EL (cell line): ENCODE measurements at regions not wholly inside any gene's neighbourhood (a gene's known extent, or its start where the extent isn't known, plus 50 kb on each side); places are given as distances from the start of the nearest gene placed in this dataset.
"Not testable (repeated sequence)": the region's sequence is repeated elsewhere in the genome, so short reads cannot be mapped to it uniquely, and the experiment has no call there.

Experiments
- DNase-seq: peaks from one replicate; pipeline ENCODE4 v3.0.0-alpha.2; 2016

DNA sequence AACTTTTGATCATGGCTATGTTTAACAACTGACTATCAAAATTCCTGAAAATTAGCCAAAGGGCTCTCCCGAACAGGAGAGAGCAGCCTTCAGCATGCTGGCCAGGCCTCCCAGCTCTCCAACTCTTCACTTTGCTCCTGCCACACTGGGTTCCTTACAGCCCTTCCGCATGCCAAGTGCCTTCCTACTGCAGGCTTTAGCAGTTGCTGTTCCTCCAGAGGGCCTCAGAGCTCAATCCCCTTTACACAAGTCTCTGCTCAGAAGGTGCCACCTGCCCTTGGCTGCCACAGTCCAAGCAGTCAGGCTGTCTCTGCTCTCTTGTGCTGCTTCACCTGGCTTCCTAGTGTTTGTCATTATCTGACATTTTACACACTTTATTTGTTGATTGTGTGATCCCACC lies 553.1 kb upstream of the PPP2R3A start:
- no peak for DNase-seq

DNA sequence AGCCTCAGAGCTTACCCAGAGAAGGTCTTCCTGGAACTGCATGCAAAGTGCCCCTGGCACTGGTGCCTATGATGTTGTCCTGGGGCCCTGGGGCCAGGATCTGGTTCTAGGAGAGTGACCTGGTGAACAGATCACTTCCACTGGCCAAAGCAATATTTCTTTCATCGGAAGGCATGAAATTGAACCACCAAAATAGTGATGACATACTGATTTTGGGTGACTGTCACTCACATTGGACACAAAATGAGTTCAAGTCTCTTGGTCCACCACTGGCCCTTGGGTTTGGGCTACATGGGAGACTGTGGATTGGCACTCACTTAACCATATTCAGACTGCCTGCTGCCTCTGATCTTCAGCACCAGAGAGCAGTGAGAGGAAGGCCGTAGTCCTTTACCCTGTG lies 549.3 kb upstream of the PPP2R3A start:
- DNase-seq, result no peak

DNA sequence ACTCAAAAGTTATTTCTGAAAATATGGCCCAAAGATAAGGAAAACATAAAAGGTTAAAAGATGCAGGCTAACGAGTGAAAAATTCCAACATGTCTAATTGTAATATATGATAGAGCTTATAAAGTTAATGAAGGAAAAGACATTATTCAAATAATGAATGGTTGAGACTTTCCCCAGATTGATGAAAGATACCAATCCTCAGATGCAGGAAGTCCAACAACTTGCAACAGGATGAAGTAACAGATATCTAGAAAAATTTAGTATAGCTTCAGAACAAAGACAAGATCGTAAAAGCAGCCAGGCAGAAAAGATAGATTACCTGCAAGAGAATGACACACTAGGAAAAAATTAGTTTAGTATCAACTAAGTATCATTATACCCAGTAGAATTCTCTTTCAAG lies 546.4 kb upstream of the PPP2R3A start:
- DNase-seq, result no peak

DNA sequence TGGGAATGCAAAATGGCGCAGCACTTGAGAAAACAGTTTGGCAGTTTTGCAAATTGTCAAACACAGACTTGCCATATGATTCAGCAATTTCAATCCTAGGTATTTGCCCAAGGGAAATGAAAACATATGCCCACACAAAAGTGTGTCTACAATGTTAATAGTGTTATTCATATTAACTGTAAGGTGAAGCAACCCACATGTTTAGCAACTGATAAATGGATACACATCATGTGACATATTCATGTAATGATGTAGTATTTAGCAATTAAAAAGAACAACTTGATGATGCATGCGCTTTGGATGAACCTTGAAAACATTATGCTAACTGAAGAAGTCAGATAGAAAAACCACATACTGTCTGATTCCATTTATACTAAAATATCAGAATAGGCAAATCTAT lies 539.0 kb upstream of the PPP2R3A start:
- DNase-seq, result no peak

DNA sequence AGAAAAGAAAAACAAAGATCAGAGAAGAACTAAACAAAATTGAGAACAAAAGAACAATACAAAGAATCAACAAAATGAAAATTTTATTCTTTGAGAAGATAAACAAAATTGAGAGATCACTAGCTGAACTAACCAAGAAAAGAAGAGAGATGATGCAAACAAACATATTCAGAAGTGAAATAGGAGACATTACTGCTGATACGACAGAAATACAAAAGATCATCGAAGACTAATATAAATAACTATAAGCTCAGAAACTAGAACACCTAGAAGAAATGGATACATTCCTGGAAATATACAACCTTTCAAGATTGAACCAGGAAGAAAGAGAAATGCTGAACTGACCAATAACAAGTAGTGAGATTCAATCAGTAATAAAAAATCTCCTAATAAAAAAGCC lies 533.1 kb upstream of the PPP2R3A start:
- no peak for DNase-seq

- DNase-seq, result not testable (repeated sequence)
These were observed 526.5 kb upstream of the PPP2R3A start for GRCh38 chr3:135438889-135439597.

DNA sequence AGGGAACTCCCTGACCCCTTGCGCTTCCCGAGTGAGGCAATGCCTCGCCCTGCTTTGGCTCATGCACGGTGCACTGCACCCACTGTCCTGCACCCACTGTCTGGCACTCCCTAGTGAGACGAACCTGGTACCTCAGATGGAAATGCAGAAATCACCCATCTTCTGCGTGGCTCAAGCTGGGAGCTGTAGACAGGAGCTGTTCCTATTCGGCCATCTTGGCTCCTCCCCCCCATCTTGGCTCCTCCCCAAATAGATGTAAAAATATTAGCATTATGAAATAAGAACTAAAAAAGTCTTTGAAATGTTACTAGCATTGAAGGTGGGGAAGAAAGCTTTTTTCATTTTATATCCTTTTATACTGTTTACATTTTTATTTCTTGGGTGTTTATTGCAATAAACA lies 525.9 kb upstream of the PPP2R3A start:
- not testable (repeated sequence) for DNase-seq

GRCh38 chr3:135440233-135440632 lies 525.3 kb upstream of the PPP2R3A start:
- DNase-seq, result no peak

DNA sequence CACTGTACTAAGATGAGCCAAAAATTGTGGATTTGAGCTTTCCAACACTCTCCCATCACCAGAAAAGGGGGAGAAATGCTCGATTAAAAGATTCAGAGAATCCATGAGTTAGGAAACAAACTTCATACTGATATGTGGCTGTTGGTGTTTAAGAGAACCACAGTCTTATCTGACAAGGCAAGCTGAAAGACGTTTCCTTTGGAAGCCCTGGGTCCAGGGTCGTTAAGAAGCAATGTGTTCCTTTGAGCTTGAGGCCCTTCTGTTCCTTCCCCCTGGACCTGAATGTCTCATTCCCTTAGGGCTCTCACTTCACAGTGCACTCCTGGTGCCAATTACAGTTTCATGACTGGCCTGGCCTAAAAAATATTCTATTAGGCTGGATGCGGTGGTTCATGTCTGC lies 524.8 kb upstream of the PPP2R3A start:
- DNase-seq, result no peak

GRCh38 chr3:135444058-135444457 lies 521.5 kb upstream of the PPP2R3A start:
- DNase-seq, result no peak

DNA sequence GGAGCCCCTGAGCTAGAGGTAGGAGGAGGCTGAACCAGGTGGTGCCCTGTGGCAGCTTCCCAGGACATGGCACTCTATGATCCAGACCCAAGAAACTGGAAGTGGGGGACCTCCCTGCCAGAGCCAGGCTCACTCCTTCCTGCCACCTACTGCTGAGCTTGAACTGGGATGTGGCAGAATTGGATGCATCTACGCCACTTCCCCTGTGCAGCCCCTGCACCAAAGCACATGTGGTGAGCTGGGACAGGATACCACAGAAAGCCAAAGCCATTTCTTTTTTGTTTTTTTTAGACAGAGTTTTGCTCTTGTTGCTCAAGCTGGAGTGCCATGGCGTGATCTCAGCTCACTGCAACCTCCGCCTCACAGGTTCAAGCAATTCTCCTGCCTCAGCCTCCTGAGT lies 518.0 kb upstream of the PPP2R3A start:
- DNase-seq, result no peak

- DNase-seq, result no peak
These were observed 517.0 kb upstream of the PPP2R3A start for GRCh38 chr3:135448520-135448919.

- no peak for DNase-seq
These were observed 516.5 kb upstream of the PPP2R3A start for GRCh38 chr3:135449046-135449445.

GRCh38 chr3:135451037-135451785 lies 514.3 kb upstream of the PPP2R3A start:
- no peak for DNase-seq

GRCh38 chr3:135452881-135453280 lies 512.6 kb upstream of the PPP2R3A start:
- no peak for DNase-seq

GRCh38 chr3:135453326-135453725 lies 512.2 kb upstream of the PPP2R3A start:
- DNase-seq, result no peak

- no peak for DNase-seq
These were observed 510.6 kb upstream of the PPP2R3A start for GRCh38 chr3:135454890-135455289.

GRCh38 chr3:135456108-135456790 lies 509.3 kb upstream of the PPP2R3A start:
- no peak for DNase-seq

DNA sequence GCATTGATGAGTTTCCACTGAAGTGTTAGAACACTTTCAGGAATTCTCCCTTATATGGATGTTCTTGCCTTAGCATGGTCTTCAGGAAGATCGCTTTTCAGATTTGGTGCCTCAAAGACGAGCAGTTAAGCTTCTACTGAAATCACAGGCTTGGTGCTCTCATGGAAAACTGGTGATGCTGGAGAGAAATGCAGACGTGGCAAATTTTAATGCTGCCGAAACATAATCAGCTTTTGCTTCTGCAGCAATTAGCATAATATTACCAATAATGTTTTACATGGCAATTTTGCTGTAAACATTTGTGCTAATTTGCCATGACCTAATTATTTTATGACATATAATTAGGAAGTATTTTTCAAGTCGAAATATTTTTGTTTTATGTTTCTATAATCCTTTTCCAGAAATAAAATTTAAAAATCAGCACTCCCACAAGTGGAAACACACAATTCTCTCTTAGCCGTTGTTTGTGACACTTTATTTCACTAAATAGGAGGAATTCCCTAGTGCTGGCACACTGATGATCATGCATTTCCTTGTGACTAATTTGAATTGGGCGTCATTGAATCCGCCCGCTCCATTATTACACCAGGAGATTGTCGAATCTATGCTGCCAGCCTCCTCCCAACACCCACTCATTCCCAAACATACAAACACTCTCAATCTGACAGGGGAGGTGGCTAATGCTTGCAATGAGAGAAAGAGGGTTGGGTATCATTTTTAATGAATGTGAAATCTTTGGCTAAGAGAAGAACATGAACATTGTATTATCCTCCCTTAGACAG lies 506.8 kb upstream of the PPP2R3A start:
- no peak for DNase-seq

- DNase-seq, result no peak
These were observed 505.3 kb upstream of the PPP2R3A start for GRCh38 chr3:135460273-135460672.

- no peak for DNase-seq
These were observed 493.6 kb upstream of the PPP2R3A start for GRCh38 chr3:135471911-135472310.

DNA sequence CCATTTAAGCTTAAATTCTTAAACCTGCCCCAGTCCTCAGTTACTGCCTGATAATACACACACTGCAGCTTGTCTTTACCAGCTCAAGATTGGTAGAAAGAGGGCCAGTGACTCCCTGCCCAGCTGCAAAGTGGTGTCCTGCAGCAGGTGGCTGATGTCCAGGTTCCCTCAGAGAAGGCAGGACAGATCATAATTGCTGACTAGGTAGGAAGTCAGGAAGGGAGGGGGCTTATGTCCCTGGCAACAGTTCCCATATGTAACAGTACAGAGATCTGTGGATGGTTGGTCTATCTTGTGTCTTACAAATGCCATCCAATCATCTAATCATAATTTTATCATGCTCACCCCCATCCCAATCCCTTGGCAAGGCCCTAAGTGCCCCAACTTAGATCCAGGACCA lies 492.1 kb upstream of the PPP2R3A start:
- no peak for DNase-seq

GRCh38 chr3:135487261-135487660 lies 478.3 kb upstream of the PPP2R3A start:
- DNase-seq, result no peak
